ENCODE measurements at regions not wholly inside any gene's neighbourhood (a gene's known extent, or its start where the extent isn't known, plus 50 kb on each side); places are given as distances from the start of the nearest gene placed in this dataset.

DNA sequence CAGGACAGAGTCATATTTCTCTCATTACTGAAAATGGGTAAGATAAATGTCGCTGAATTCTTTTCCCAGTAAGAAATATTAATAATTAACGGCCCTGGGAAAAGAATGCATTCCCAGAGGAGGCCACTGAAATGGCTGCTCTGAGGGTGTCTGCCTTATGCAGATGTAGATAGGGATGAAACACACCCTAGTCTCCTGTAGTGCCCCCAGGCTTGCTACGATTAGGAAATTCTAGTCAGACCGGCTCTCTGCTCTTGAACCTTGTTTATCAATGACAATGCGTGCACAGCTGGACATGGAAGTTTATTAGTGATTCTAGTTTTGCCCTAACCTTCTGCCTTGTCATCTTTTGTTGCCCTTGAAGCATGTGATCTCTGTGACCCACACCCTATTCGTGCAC lies 291.1 kb downstream of the ZNF248 start:
- H3K79me2 ChIP-seq (ENCODE audit: insufficient read depth, low read length), result no peaks in the 10 kb centered on the region
- H3K27ac ChIP-seq (ENCODE audit: extremely low read length, insufficient read depth, low read length), result no peak overlapping the region
- H3K4me1 ChIP-seq (ENCODE audit: insufficient read depth, low read length), result no peaks in the 10 kb centered on the region
- no peak for DNase-seq (ENCODE audit: low spot score)
- ChIA-PET POLR2A (no interaction called here), CTCF (ENCODE audit: low intra/inter-chr PET ratio, low total read pairs) (no interaction called here)
- H4K20me1 ChIP-seq (ENCODE audit: insufficient read depth, low read length), result no peaks in the 10 kb centered on the region
- ATAC-seq, result no peak
- BruUV-seq (replicated peaks), result no TSS peak
- H2AFZ ChIP-seq (ENCODE audit: low read length), result no peak overlapping the region
- 10% methylated on average over 6 of the region's 6 CpGs for WGBS (ENCODE audit: low lambda C conversion rate)
- H3K9me3 ChIP-seq (ENCODE audit: low read length), result no peaks in the 10 kb centered on the region
- H3K9ac ChIP-seq (ENCODE audit: insufficient read depth, low read depth, low read length), result no peak overlapping the region
- in situ Hi-C loops (cut with HindIII; ENCODE audit: extremely low pct_ligation_motif_present, low pct_unique_long_range_greater_than_20kb), result no loop called here
- no peaks in the 10 kb centered on the region for H3K36me3 ChIP-seq (replicated peaks in 1 of 2; ENCODE audit: control insufficient read depth in 1 of 2, insufficient read depth in 2 of 2, low read length in 2 of 2)
- no peak overlapping the region for H3K4me3 ChIP-seq (replicated peaks in 1 of 3; ENCODE audit: insufficient read depth in 1 of 3, low read depth in 2 of 3, low read length in 3 of 3)
- H3K27me3 ChIP-seq (ENCODE audit: control insufficient read depth in 1 of 2, insufficient read depth in 2 of 2, low read length in 2 of 2), result no peaks in the 10 kb centered on the region
- no peak for FAIRE-seq
- TF ChIP-seq, protein P1, sequence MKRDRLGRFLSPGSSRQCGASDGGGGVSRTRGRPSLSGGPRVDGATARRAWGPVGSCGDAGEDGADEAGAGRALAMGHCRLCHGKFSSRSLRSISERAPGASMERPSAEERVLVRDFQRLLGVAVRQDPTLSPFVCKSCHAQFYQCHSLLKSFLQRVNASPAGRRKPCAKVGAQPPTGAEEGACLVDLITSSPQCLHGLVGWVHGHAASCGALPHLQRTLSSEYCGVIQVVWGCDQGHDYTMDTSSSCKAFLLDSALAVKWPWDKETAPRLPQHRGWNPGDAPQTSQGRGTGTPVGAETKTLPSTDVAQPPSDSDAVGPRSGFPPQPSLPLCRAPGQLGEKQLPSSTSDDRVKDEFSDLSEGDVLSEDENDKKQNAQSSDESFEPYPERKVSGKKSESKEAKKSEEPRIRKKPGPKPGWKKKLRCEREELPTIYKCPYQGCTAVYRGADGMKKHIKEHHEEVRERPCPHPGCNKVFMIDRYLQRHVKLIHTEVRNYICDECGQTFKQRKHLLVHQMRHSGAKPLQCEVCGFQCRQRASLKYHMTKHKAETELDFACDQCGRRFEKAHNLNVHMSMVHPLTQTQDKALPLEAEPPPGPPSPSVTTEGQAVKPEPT (CRISPR knock-in tag; IDR thresholded peaks at IDR 0.05; ENCODE audit: low read depth), result no peak
- TF ChIP-seq, protein P2, sequence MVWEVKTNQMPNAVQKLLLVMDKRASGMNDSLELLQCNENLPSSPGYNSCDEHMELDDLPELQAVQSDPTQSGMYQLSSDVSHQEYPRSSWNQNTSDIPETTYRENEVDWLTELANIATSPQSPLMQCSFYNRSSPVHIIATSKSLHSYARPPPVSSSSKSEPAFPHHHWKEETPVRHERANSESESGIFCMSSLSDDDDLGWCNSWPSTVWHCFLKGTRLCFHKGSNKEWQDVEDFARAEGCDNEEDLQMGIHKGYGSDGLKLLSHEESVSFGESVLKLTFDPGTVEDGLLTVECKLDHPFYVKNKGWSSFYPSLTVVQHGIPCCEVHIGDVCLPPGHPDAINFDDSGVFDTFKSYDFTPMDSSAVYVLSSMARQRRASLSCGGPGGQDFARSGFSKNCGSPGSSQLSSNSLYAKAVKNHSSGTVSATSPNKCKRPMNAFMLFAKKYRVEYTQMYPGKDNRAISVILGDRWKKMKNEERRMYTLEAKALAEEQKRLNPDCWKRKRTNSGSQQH (CRISPR knock-in tag; IDR thresholded peaks at IDR 0.05; ENCODE audit: low read depth), result no peak
- TF ChIP-seq, protein P3, sequence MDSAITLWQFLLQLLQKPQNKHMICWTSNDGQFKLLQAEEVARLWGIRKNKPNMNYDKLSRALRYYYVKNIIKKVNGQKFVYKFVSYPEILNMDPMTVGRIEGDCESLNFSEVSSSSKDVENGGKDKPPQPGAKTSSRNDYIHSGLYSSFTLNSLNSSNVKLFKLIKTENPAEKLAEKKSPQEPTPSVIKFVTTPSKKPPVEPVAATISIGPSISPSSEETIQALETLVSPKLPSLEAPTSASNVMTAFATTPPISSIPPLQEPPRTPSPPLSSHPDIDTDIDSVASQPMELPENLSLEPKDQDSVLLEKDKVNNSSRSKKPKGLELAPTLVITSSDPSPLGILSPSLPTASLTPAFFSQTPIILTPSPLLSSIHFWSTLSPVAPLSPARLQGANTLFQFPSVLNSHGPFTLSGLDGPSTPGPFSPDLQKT (CRISPR knock-in tag; IDR thresholded peaks at IDR 0.05; ENCODE audit: borderline replicate concordance), result no peak
- no peak for TF ChIP-seq MYNN (CRISPR knock-in tag; IDR thresholded peaks at IDR 0.05; ENCODE audit: low read depth)
- TF ChIP-seq, protein P4, sequence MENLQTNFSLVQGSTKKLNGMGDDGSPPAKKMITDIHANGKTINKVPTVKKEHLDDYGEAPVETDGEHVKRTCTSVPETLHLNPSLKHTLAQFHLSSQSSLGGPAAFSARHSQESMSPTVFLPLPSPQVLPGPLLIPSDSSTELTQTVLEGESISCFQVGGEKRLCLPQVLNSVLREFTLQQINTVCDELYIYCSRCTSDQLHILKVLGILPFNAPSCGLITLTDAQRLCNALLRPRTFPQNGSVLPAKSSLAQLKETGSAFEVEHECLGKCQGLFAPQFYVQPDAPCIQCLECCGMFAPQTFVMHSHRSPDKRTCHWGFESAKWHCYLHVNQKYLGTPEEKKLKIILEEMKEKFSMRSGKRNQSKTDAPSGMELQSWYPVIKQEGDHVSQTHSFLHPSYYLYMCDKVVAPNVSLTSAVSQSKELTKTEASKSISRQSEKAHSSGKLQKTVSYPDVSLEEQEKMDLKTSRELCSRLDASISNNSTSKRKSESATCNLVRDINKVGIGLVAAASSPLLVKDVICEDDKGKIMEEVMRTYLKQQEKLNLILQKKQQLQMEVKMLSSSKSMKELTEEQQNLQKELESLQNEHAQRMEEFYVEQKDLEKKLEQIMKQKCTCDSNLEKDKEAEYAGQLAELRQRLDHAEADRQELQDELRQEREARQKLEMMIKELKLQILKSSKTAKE (CRISPR knock-in tag; IDR thresholded peaks at IDR 0.05; ENCODE audit: borderline replicate concordance), result no peak
- no peak for TF ChIP-seq ZBTB8A (CRISPR knock-in tag; IDR thresholded peaks at IDR 0.05; ENCODE audit: borderline replicate concordance, low read depth)
- H3K4me2 ChIP-seq (ENCODE audit: low read depth, low read length), result no peak overlapping the region
- intact Hi-C loops (cut with micrococcal nuclease; ENCODE audit: unreplicated experiment), result no loop called here

Data from HepG2 (cell line).